Activated CD4-positive, alpha-beta T cell treated with anti-CD3 and anti-CD28 coated beads for 48 hours (primary cell): ENCODE measurements at regions not wholly inside any gene's neighbourhood (a gene's known extent, or its start where the extent isn't known, plus 50 kb on each side); places are given as distances from the start of the nearest gene placed in this dataset.
A peak's percentile ranks its signal among the peaks of the same experiment; 100 is the strongest.
"Not testable (repeated sequence)": the region's sequence is repeated elsewhere in the genome, so short reads cannot be mapped to it uniquely, and the experiment has no call there.

ENCODE experiments used
- DNase-seq: peaks from one replicate; pipeline ENCODE4 v3.0.0-alpha.2; 2020

GRCh38 chr15:79608066-79608864 is 176.1 kb downstream of the MINAR1 start:
- DNase-seq = no peak

GRCh38 chr15:79609506-79609905 is 177.4 kb downstream of the MINAR1 start:
- no peak for DNase-seq

- DNase-seq = no peak
These were observed 177.9 kb downstream of the MINAR1 start for GRCh38 chr15:79610021-79610420.

GRCh38 chr15:79615754-79616153 is 183.6 kb downstream of the MINAR1 start:
- no peak for DNase-seq

GRCh38 chr15:79617071-79617470 is 184.9 kb downstream of the MINAR1 start:
- no peak for DNase-seq

- no peak for DNase-seq
These were observed 188.1 kb downstream of the MINAR1 start for GRCh38 chr15:79620112-79620857.

- not testable (repeated sequence) for DNase-seq
These were observed 189.7 kb downstream of the MINAR1 start for GRCh38 chr15:79621805-79622204.

- no peak for DNase-seq
These were observed 191.4 kb downstream of the MINAR1 start for GRCh38 chr15:79623488-79623887.

GRCh38 chr15:79629687-79630086 is 197.6 kb downstream of the MINAR1 start:
- DNase-seq = no peak

GRCh38 chr15:79632457-79632856 is 200.3 kb downstream of the MINAR1 start:
- DNase-seq = no peak

- DNase-seq = no peak
These were observed 203.1 kb downstream of the MINAR1 start for GRCh38 chr15:79635149-79635771.

GRCh38 chr15:79635897-79636561 is 203.9 kb downstream of the MINAR1 start:
- DNase-seq = no peak

- DNase-seq = no peak
These were observed 208.1 kb downstream of the MINAR1 start for GRCh38 chr15:79640206-79640605.

GRCh38 chr15:79641841-79642240 is 209.7 kb downstream of the MINAR1 start:
- no peak for DNase-seq

GRCh38 chr15:79643393-79643792 is 211.3 kb downstream of the MINAR1 start:
- DNase-seq = no peak

- DNase-seq = peak; percentile 41
These were observed 212.0 kb downstream of the MINAR1 start for GRCh38 chr15:79644091-79644490.

- not testable (repeated sequence) for DNase-seq
These were observed 220.8 kb downstream of the MINAR1 start for GRCh38 chr15:79652972-79653371.

- no peak for DNase-seq
These were observed 221.4 kb downstream of the MINAR1 start for GRCh38 chr15:79653533-79653932.

GRCh38 chr15:79656151-79657000 is 224.2 kb downstream of the MINAR1 start:
- no peak for DNase-seq

GRCh38 chr15:79657722-79658121 is 225.6 kb downstream of the MINAR1 start:
- no peak for DNase-seq

- DNase-seq = no peak
These were observed 227.6 kb downstream of the MINAR1 start for GRCh38 chr15:79659691-79660090.

- DNase-seq = no peak
These were observed 229.3 kb downstream of the MINAR1 start for GRCh38 chr15:79661411-79661810.
